IMR-90 (cell line): ENCODE measurements at regions not wholly inside any gene's neighbourhood (a gene's known extent, or its start where the extent isn't known, plus 50 kb on each side); places are given as distances from the start of the nearest gene placed in this dataset.
"Not testable (repeated sequence)": the region's sequence is repeated elsewhere in the genome, so short reads cannot be mapped to it uniquely, and the experiment has no call there.

Source experiments
- CEBPB ChIP-seq: IDR thresholded peaks from 2 replicates; pipeline ENCODE4 v1.6.1; 2012; ENCODE audit warnings: low read depth, low read length, improper control_type of control experiment
- CTCF ChIP-seq: conservative IDR thresholded peaks from 2 replicates; pipeline ENCODE4 v1.5.1; 2012; ENCODE audit warnings: mild to moderate bottlenecking, low read depth, low read length, improper control_type of control experiment
- NFE2L2 ChIP-seq: fragments of 150-350 bp; IDR thresholded peaks from 2 replicates; pipeline ENCODE4 v1.6.1; 2016; ENCODE audit warnings: low read depth, mild to moderate bottlenecking, low read length
- POLR2A ChIP-seq: IDR thresholded peaks from 2 replicates; pipeline ENCODE4 v1.6.1; 2012; ENCODE audit warnings: mild to moderate bottlenecking, low read depth, low read length
- RAD21 ChIP-seq: IDR thresholded peaks from 2 replicates; pipeline ENCODE4 v1.6.1; 2012; ENCODE audit warnings: low read length, improper control_type of control experiment
- USF2 ChIP-seq: fragments of 150-350 bp; IDR thresholded peaks from 2 replicates; pipeline ENCODE4 v1.6.1; 2017; ENCODE audit warnings: mild to moderate bottlenecking, antibody characterized with exemption, low read length, low read depth

- TF ChIP-seq CTCF, NFE2L2, CEBPB, POLR2A, USF2, RAD21: not testable (repeated sequence)
Observed at GRCh38 chr3:35454819-35455218, 184.5 kb upstream of the ARPP21 start.
